AG10803 (cell line): ENCODE measurements at regions not wholly inside any gene's neighbourhood (a gene's known extent, or its start where the extent isn't known, plus 50 kb on each side); places are given as distances from the start of the nearest gene placed in this dataset.

Source experiments
- DNase-seq: peaks from one replicate; pipeline ENCODE4 v3.0.0; 2010; ENCODE audit warnings: low read depth
- H3K4me3 ChIP-seq: 2 replicates; pipeline ENCODE4 v1.5.1; 2011; ENCODE audit warnings: mild to moderate bottlenecking, low read length, control low read depth
- TF ChIP-seq, protein P1 (sequence below): conservative IDR thresholded peaks from 2 replicates; pipeline ENCODE4 v1.5.1; 2011; ENCODE audit warnings: mild to moderate bottlenecking, low read length, control low read depth, inconsistent platforms

DNA sequence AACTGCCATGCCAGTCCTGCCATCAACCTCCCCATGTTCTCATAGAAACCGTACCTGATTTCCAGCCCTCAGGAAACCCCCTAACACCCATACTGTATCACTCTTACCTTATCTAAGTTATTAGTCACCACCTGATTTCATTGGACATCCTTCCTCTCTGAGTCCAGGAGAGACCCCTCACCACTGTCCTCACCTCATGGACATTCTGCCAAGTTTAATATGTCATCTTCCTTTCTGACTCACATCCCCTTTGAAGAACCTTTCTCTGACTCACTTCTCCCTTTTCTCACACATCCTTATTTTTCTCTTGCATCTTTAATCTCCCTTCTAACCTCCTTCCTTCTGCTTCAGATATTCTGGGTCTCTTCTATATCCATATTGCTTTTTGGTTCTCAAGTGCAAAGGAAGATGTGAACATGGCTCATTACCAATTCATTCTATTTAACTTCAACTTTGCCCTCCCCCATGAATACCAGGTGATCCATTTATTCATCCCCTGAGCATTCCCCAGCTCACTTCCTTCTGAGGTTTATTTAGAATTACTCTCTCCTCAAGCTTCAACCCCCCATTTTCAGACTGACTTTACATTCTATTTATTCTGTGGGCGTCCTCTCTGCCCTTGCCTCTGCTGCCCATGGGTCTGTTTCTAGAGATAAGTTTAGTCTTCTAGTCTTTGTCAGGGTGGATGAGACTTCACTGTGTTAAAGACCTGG, 206.8 kb upstream of the ESRRG start:
- no peak for DNase-seq
- H3K4me3 ChIP-seq: no peak overlapping the region
- TF ChIP-seq, protein P1, sequence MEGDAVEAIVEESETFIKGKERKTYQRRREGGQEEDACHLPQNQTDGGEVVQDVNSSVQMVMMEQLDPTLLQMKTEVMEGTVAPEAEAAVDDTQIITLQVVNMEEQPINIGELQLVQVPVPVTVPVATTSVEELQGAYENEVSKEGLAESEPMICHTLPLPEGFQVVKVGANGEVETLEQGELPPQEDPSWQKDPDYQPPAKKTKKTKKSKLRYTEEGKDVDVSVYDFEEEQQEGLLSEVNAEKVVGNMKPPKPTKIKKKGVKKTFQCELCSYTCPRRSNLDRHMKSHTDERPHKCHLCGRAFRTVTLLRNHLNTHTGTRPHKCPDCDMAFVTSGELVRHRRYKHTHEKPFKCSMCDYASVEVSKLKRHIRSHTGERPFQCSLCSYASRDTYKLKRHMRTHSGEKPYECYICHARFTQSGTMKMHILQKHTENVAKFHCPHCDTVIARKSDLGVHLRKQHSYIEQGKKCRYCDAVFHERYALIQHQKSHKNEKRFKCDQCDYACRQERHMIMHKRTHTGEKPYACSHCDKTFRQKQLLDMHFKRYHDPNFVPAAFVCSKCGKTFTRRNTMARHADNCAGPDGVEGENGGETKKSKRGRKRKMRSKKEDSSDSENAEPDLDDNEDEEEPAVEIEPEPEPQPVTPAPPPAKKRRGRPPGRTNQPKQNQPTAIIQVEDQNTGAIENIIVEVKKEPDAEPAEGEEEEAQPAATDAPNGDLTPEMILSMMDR: no peak

- TF ChIP-seq, protein P1: no peak
- H3K4me3 ChIP-seq: no peak overlapping the region
- DNase-seq: no peak
These were observed 204.4 kb upstream of the ESRRG start for GRCh38 chr1:216927633-216928032.

GRCh38 chr1:216926720-216927510, 203.7 kb upstream of the ESRRG start:
- no peak overlapping the region for H3K4me3 ChIP-seq
- TF ChIP-seq, protein P1: no peak
- no peak for DNase-seq

DNA sequence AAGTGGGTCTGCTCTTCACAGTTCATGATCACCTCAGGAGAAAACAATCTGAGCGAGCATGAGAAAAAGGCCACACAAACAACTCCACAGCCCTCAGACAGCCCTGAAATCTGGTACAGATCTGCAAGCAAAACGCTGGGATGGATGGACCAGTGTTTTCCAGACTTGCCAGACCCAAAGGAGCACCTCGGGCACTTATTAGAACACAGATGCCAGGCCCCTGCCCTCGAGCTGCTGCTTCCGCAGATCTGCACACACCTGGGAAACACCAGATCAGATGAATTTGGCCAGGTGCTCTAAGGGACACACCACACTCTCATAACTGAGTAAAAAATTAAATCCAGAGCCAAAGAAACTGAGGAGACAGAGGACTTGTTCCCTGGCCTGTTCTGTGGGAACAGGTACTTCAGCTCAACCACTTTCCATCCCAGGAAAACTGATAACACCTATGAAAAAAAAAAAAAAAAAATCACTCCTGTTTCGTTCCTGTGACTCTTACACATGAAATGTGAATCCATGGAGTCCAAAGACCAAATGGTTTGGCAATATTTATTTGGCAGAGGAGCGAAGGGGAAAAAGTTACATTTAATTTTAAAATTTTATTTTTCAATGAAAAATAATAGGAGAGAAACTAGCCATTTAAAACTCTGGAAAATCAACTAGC, 202.9 kb upstream of the ESRRG start:
- TF ChIP-seq, protein P1: no peak
- no peak overlapping the region for H3K4me3 ChIP-seq
- DNase-seq: no peak

- no peak overlapping the region for H3K4me3 ChIP-seq
- TF ChIP-seq, protein P1: no peak
- DNase-seq: no peak
These were observed 201.5 kb upstream of the ESRRG start for GRCh38 chr1:216924732-216925131.

DNA sequence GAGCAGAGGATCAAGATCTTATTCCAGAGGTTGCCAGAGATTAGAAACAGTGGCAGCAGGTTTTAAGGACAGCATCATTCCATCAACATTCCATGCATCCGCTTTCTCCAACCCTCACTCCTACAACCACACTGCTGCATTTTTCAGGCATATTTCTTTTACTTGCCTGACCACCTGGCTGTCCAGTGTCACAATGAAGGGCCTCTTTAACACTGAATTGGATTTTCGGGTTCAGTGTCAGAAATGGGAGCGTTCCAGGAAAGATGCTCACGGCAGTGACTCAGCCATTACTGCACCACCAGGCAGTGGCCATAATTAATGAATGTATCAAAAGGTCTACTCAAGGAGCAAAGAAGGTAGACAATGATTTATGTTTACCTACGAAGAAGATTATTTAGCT, 200.4 kb upstream of the ESRRG start:
- DNase-seq: no peak
- no peak overlapping the region for H3K4me3 ChIP-seq
- TF ChIP-seq, protein P1: no peak
